ENCODE measurements at regions not wholly inside any gene's neighbourhood (a gene's known extent, or its start where the extent isn't known, plus 50 kb on each side); places are given as distances from the start of the nearest gene placed in this dataset.

DNA sequence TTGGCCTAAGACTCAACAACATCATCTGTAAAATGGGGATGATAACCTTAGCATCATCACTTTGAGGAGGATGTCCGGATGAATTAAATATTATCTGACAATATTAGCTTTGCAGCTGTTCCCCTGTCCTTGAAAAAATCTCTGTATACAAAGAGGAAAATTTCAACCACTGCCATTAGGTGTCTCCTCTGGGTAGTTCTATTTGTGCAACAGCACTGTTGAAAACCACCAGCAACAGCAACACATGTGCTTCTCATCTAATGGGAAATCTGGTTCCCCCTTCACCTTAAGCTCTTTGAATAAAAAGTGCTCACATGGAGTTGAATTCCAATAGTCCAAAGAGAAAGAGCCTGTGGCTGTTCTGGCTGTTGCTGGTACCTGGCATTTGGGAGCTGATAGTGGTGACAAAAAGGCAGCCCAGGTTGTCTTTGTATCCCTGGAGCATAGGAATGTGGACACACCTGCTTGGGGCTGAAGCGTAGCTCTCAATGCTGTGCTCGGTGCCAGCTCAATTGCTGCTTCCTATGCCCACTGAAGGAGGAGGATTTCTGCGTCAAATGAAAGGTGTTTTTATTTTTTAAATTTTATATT lies 322.1 kb upstream of the MSX2 start (continued):
- TF ChIP-seq REST (IDR thresholded peaks at IDR 0.05), result no peak
- TF ChIP-seq JUND (IDR thresholded peaks at IDR 0.05), result no peak

GRCh38 chr5:174404848-174405247 lies 319.5 kb upstream of the MSX2 start:
- no peak for DNase-seq (ENCODE audit: low spot score)
- Histone ChIP-seq H3K27ac (ENCODE audit: low read depth in 1 of 2, low read length in 2 of 2) (no peak overlapping the region), H3K9me3 (ENCODE audit: control insufficient read depth in 4 of 4, low read length in 3 of 4) (no peaks in the 10 kb centered on the region), H3K4me3 (ENCODE audit: low read depth in 1 of 3, low read length in 3 of 3) (no peak overlapping the region), H3K4me1 (ENCODE audit: control insufficient read depth in 4 of 4, insufficient read depth in 4 of 4, low read length in 3 of 4) (no peaks in the 10 kb centered on the region), H3K9ac (ENCODE audit: low read depth in 1 of 2, low read length in 2 of 2) (no peak overlapping the region), H3K27me3 (ENCODE audit: control insufficient read depth in 4 of 4, insufficient read depth in 4 of 4, low read length in 3 of 4) (peaks cover 0 to 6% (median 3%) of the 10 kb centered on the region in 4 donors), H3K36me3 (ENCODE audit: control insufficient read depth in 4 of 4, insufficient read depth in 3 of 4, low read depth in 1 of 4, low read length in 3 of 4) (no peaks in the 10 kb centered on the region)
- no peak for TF ChIP-seq TAF1 (conservative IDR thresholded peaks at IDR 0.05)
- no peak for TF ChIP-seq SP1 (IDR thresholded peaks at IDR 0.05)
- TF ChIP-seq, protein P1, sequence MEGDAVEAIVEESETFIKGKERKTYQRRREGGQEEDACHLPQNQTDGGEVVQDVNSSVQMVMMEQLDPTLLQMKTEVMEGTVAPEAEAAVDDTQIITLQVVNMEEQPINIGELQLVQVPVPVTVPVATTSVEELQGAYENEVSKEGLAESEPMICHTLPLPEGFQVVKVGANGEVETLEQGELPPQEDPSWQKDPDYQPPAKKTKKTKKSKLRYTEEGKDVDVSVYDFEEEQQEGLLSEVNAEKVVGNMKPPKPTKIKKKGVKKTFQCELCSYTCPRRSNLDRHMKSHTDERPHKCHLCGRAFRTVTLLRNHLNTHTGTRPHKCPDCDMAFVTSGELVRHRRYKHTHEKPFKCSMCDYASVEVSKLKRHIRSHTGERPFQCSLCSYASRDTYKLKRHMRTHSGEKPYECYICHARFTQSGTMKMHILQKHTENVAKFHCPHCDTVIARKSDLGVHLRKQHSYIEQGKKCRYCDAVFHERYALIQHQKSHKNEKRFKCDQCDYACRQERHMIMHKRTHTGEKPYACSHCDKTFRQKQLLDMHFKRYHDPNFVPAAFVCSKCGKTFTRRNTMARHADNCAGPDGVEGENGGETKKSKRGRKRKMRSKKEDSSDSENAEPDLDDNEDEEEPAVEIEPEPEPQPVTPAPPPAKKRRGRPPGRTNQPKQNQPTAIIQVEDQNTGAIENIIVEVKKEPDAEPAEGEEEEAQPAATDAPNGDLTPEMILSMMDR (IDR thresholded peaks at IDR 0.05; ENCODE audit: low read depth, low read length, missing input control), result no peak
- TF ChIP-seq REST (IDR thresholded peaks at IDR 0.05), result no peak
- TF ChIP-seq RAD21 (IDR thresholded peaks at IDR 0.05), result no peak
- TF ChIP-seq HNF4G (IDR thresholded peaks at IDR 0.05), result no peak
- TF ChIP-seq HNF4A (conservative IDR thresholded peaks at IDR 0.05), result no peak
- TF ChIP-seq RXRA (IDR thresholded peaks at IDR 0.05), result no peak
- no peak for TF ChIP-seq FOXA1 (IDR thresholded peaks at IDR 0.05)
- no peak for TF ChIP-seq NR2F2 (IDR thresholded peaks at IDR 0.05)
- TF ChIP-seq FOXA2 (IDR thresholded peaks at IDR 0.05), result no peak
- TF ChIP-seq, protein P2, sequence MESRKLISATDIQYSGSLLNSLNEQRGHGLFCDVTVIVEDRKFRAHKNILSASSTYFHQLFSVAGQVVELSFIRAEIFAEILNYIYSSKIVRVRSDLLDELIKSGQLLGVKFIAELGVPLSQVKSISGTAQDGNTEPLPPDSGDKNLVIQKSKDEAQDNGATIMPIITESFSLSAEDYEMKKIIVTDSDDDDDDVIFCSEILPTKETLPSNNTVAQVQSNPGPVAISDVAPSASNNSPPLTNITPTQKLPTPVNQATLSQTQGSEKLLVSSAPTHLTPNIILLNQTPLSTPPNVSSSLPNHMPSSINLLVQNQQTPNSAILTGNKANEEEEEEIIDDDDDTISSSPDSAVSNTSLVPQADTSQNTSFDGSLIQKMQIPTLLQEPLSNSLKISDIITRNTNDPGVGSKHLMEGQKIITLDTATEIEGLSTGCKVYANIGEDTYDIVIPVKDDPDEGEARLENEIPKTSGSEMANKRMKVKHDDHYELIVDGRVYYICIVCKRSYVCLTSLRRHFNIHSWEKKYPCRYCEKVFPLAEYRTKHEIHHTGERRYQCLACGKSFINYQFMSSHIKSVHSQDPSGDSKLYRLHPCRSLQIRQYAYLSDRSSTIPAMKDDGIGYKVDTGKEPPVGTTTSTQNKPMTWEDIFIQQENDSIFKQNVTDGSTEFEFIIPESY (IDR thresholded peaks at IDR 0.05), result no peak
- no peak for TF ChIP-seq EGR1 (IDR thresholded peaks at IDR 0.05; ENCODE audit: low read depth in 2 of 2)
- no peak for TF ChIP-seq ATF3 (IDR thresholded peaks at IDR 0.05)
- TF ChIP-seq JUND (IDR thresholded peaks at IDR 0.05), result no peak
- no peak for TF ChIP-seq GABPA (IDR thresholded peaks at IDR 0.05 in 1 of 2, conservative IDR thresholded peaks at IDR 0.05 in 1 of 2)
- TF ChIP-seq, protein P3, sequence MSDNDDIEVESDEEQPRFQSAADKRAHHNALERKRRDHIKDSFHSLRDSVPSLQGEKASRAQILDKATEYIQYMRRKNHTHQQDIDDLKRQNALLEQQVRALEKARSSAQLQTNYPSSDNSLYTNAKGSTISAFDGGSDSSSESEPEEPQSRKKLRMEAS (IDR thresholded peaks at IDR 0.05), result no peak
- TF ChIP-seq YY1 (IDR thresholded peaks at IDR 0.05), result no peak
- WGBS, result 65% methylated on average over 5 of the region's 5 CpGs
